ENCODE measurements at regions not wholly inside any gene's neighbourhood (a gene's known extent, or its start where the extent isn't known, plus 50 kb on each side); places are given as distances from the start of the nearest gene placed in this dataset.

- H3K27me3 ChIP-seq (ENCODE audit: insufficient read depth) = no peaks in the 10 kb centered on the region
- no peak for DNase-seq (ENCODE audit: low spot score)
- no peaks in the 10 kb centered on the region for H4K20me1 ChIP-seq (replicated peaks; ENCODE audit: insufficient read depth)
- no peaks in the 10 kb centered on the region for H3K4me1 ChIP-seq (ENCODE audit: insufficient read depth)
- Mint-ChIP-seq H3K27me3 (ENCODE audit: insufficient read depth, low read depth, poor library complexity) (no peaks in the 10 kb centered on the region), H3K27ac (no peak overlapping the region), H3K36me3 (ENCODE audit: low read depth) (no peaks in the 10 kb centered on the region), H3K4me1 (no peaks in the 10 kb centered on the region), H3K9me3 (no peaks in the 10 kb centered on the region), H3K4me3 (no peak overlapping the region)
- H3K9me2 ChIP-seq (ENCODE audit: insufficient read depth) = peaks cover 7% of the 10 kb centered on the region; the same call in 1 of the 2 replicates
- no peaks in the 10 kb centered on the region for H3K36me3 ChIP-seq (ENCODE audit: insufficient read depth)
- TF ChIP-seq POLR2AphosphoS5 (IDR thresholded peaks at IDR 0.05; ENCODE audit: low read depth) = no peak
- no peak for TF ChIP-seq ZNF462 (CRISPR knock-in tag; IDR thresholded peaks at IDR 0.05)
- TF ChIP-seq ZNF331 (CRISPR knock-in tag; IDR thresholded peaks at IDR 0.05; ENCODE audit: low read depth) = no peak
- TF ChIP-seq EZH2phosphoT487 (IDR thresholded peaks at IDR 0.05; ENCODE audit: unreplicated experiment) = no peak
- no peak for TF ChIP-seq ZNF114 (CRISPR knock-in tag; IDR thresholded peaks at IDR 0.05)
- no peak for TF ChIP-seq JUNB (IDR thresholded peaks at IDR 0.05; ENCODE audit: unreplicated experiment)
- no peak for ATAC-seq
- H3K4me3 ChIP-seq = no peak overlapping the region
- no peak overlapping the region for H2AFZ ChIP-seq
- H3F3A ChIP-seq (replicated peaks; ENCODE audit: low read depth) = no peaks in the 10 kb centered on the region
- no peaks in the 10 kb centered on the region for H3K79me2 ChIP-seq (replicated peaks; ENCODE audit: insufficient read depth)
- H3K27ac ChIP-seq (ENCODE audit: low read depth) = no peak overlapping the region
- no peak overlapping the region for H3K4me2 ChIP-seq
Measured at GRCh38 chr11:96869207-96869606, 479.4 kb downstream of the JRKL start.

DNA sequence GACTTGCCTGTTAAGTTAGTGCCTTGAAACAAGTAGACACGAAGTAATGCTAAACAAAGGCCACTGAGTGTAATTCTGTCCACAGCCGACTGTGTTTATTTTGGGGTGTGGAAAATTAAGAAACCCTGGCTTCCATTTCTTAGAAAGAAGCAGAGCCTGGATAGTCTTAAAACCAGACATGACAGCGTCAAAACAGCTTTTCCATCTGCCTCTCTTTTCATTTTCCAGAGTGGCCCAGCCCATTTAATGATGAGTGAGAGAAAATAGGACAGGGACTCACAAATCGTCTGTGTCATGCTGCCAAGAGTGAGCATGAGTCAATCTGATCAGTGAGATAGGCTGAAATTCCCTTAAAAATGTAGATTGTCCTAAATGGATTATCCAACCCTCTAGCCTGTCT is 485.9 kb downstream of the JRKL start:
- peaks cover 1% of the 10 kb centered on the region for H3K27me3 Mint-ChIP-seq (ENCODE audit: insufficient read depth, low read depth, poor library complexity)
- DNase-seq (ENCODE audit: low spot score) (no peak), ATAC-seq (no peak)
- H3K4me3 Mint-ChIP-seq = no peak overlapping the region
- Histone ChIP-seq H3K27ac (ENCODE audit: low read depth) (no peak overlapping the region), H3K36me3 (ENCODE audit: insufficient read depth) (no peaks in the 10 kb centered on the region), H3K79me2 (replicated peaks; ENCODE audit: insufficient read depth) (no peaks in the 10 kb centered on the region), H4K20me1 (replicated peaks; ENCODE audit: insufficient read depth) (no peaks in the 10 kb centered on the region), H3F3A (replicated peaks; ENCODE audit: low read depth) (no peaks in the 10 kb centered on the region), H2AFZ (no peak overlapping the region; the same call in 1 of the 2 replicates), H3K9me2 (ENCODE audit: insufficient read depth) (no peaks in the 10 kb centered on the region; the same call in 1 of the 2 replicates), H3K4me3 (no peak overlapping the region), H3K4me1 (ENCODE audit: insufficient read depth) (no peaks in the 10 kb centered on the region), H3K4me2 (no peak overlapping the region), H3K27me3 (ENCODE audit: insufficient read depth) (no peaks in the 10 kb centered on the region)
- H3K9me3 Mint-ChIP-seq = peaks cover 15% of the 10 kb centered on the region; the same call in 2 of the 3 replicates
- no peaks in the 10 kb centered on the region; the same call in 2 of the 3 replicates for H3K4me1 Mint-ChIP-seq
- H3K36me3 Mint-ChIP-seq (ENCODE audit: low read depth) = peaks cover 2% of the 10 kb centered on the region; the same call in 1 of the 3 replicates
- H3K27ac Mint-ChIP-seq = no peak overlapping the region
- no peak for TF ChIP-seq ZNF331 (CRISPR knock-in tag; IDR thresholded peaks at IDR 0.05; ENCODE audit: low read depth)
- TF ChIP-seq, protein P1, sequence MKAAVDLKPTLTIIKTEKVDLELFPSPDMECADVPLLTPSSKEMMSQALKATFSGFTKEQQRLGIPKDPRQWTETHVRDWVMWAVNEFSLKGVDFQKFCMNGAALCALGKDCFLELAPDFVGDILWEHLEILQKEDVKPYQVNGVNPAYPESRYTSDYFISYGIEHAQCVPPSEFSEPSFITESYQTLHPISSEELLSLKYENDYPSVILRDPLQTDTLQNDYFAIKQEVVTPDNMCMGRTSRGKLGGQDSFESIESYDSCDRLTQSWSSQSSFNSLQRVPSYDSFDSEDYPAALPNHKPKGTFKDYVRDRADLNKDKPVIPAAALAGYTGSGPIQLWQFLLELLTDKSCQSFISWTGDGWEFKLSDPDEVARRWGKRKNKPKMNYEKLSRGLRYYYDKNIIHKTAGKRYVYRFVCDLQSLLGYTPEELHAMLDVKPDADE (IDR thresholded peaks at IDR 0.05) = no peak
- no peak for TF ChIP-seq STAT1 (IDR thresholded peaks at IDR 0.05; ENCODE audit: unreplicated experiment)
- no peak for TF ChIP-seq NANOG (IDR thresholded peaks at IDR 0.05; ENCODE audit: borderline replicate concordance)
- TF ChIP-seq, protein P2, sequence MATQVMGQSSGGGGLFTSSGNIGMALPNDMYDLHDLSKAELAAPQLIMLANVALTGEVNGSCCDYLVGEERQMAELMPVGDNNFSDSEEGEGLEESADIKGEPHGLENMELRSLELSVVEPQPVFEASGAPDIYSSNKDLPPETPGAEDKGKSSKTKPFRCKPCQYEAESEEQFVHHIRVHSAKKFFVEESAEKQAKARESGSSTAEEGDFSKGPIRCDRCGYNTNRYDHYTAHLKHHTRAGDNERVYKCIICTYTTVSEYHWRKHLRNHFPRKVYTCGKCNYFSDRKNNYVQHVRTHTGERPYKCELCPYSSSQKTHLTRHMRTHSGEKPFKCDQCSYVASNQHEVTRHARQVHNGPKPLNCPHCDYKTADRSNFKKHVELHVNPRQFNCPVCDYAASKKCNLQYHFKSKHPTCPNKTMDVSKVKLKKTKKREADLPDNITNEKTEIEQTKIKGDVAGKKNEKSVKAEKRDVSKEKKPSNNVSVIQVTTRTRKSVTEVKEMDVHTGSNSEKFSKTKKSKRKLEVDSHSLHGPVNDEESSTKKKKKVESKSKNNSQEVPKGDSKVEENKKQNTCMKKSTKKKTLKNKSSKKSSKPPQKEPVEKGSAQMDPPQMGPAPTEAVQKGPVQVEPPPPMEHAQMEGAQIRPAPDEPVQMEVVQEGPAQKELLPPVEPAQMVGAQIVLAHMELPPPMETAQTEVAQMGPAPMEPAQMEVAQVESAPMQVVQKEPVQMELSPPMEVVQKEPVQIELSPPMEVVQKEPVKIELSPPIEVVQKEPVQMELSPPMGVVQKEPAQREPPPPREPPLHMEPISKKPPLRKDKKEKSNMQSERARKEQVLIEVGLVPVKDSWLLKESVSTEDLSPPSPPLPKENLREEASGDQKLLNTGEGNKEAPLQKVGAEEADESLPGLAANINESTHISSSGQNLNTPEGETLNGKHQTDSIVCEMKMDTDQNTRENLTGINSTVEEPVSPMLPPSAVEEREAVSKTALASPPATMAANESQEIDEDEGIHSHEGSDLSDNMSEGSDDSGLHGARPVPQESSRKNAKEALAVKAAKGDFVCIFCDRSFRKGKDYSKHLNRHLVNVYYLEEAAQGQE (IDR thresholded peaks at IDR 0.05; ENCODE audit: unreplicated experiment) = no peak
- TF ChIP-seq EZH2phosphoT487 (IDR thresholded peaks at IDR 0.05; ENCODE audit: unreplicated experiment) = no peak
- TF ChIP-seq CREB1 (CRISPR knock-in tag; IDR thresholded peaks at IDR 0.05; ENCODE audit: low read depth) = no peak
- no peak for TF ChIP-seq ZNF114 (CRISPR knock-in tag; IDR thresholded peaks at IDR 0.05)

Data from GM23338 (cell line).